Suppressor macrophage (primary cell): ENCODE measurements at regions not wholly inside any gene's neighbourhood (a gene's known extent, or its start where the extent isn't known, plus 50 kb on each side); places are given as distances from the start of the nearest gene placed in this dataset.

Source experiments
- DNase-seq, 4 experiments: peaks; one replicate each; pipeline ENCODE4 v3.0.0-alpha.2; 2020 to 2022

- DNase-seq = no peak
Measured at GRCh38 chr18:27619906-27620305, 434.8 kb upstream of the CHST9 start.

DNA sequence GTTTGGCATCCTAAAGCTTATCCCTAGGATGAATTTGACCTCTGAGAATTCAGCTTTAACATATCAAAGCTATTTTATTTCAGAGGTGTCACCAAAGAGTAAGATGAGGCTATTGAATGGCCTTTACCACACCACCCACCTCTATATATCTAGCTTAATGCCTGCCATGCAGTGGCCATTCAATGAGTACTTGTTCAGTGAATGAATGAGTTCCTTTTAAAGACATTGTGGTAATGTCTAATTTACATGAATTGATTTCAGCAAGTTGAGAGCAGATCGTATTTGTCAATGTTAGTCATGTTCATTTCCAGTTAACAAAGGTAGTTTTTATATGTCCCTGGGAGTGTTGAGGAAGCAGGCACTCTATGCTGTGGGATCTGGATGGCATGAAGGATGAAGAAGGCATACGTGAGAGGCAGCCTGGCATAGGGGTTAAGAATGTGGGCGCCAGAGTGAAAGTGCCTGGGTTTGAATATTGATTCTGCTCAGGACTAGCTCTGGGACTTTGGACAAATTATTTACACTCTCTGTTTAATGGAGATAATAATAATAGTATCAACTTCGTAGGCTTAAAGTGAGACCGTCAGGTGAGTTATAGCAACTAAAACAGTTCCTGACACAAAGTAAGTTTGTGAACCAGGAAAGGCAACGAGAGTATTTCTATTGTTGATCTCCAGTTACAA lies 434.1 kb upstream of the CHST9 start:
- no peak for DNase-seq

DNA sequence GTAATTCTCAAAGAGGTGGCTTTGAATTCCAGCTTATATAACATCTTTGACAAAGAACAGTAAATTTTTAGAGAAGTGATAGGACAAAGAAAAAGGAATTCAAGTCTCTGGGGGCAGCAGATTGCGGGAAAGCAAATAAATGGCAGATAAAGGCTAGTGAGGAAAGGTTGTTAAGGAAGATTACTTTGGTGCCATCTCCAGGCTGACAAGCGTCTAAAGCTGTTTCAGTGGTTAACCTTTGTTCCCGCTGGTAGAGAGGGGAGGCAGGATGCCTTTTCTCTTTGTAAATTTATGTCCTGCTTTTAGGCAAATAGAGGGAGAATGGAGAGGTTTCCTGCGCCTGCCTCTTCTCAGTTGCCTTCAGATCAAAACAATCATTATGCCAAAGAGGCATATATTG lies 431.2 kb upstream of the CHST9 start:
- no peak for DNase-seq

- no peak for DNase-seq
Measured at GRCh38 chr18:27614951-27615844, 430.1 kb upstream of the CHST9 start.

GRCh38 chr18:27609221-27609620 lies 424.1 kb upstream of the CHST9 start:
- DNase-seq = no peak

DNA sequence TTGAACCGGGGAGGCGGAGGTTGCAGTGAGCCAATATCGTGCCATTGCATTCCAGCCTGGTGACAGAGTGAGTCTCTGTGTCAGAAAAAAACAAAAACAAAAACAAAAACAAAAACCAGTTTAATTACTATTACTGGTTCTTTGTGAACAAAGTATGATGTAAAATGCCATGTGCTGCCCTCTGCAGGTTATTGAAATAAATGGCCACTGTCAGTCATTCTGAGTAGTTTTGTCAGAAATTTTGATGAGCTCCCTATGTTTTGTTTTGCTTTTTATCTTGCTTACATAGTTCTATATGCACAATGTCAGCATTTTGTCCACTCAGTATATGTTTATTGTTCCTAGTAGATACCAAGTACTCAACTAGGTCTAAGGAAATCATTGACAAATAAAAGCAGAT lies 423.6 kb upstream of the CHST9 start:
- peak in 3 of 4 experiments; percentile 3 to 24 (median 9) for DNase-seq

DNA sequence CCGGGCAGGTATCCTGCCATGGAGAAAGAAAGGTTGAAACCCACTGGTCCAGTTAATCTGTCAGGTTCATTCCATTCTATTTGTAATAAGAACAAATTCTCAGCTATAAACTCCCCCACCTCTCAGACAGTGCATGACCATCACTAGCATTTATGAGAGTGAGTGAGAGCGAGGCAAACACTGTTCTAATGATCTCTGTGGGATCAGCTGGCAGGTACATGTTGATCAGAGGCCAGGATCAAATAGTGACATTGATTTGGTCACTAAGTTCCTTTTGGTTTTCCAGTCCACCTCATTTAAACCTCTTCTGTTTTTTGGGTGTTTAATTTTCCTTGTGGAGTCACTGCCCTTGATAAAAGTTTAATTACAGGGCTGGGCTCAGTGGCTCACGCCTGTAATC lies 423.1 kb upstream of the CHST9 start:
- no peak for DNase-seq

GRCh38 chr18:27606741-27607140 lies 421.6 kb upstream of the CHST9 start:
- DNase-seq = no peak

- DNase-seq = peak; percentile 46 to 79 (median 52)
Measured at GRCh38 chr18:27605107-27605834, 420.2 kb upstream of the CHST9 start.

GRCh38 chr18:27604583-27604982 lies 419.5 kb upstream of the CHST9 start:
- DNase-seq = no peak

DNA sequence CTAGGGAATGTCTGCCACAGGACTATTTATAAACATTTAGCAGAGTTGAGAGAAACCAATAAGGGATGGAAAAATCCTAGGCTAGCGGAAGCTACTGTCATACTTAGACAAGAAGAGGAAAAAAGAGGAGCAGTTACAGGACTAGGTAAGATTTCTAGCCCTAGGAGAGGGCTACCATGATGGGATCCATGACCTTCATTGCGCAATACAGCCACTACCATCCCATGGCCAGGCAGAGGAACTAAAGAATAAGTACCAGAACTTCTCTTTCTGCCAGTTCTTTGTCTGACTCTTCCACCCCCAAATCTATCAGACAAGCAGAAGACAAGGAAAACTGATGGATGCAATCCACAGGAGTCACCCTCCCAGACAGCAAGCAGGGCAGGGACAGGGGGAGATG lies 417.0 kb upstream of the CHST9 start:
- peak in 1 of 4 experiments; percentile 19 for DNase-seq

GRCh38 chr18:27600245-27600644 lies 415.1 kb upstream of the CHST9 start:
- no peak for DNase-seq

- peak; percentile 49 to 69 (median 59) for DNase-seq
Measured at GRCh38 chr18:27599202-27599829, 414.2 kb upstream of the CHST9 start.

GRCh38 chr18:27595113-27595838 lies 410.2 kb upstream of the CHST9 start:
- no peak for DNase-seq

DNA sequence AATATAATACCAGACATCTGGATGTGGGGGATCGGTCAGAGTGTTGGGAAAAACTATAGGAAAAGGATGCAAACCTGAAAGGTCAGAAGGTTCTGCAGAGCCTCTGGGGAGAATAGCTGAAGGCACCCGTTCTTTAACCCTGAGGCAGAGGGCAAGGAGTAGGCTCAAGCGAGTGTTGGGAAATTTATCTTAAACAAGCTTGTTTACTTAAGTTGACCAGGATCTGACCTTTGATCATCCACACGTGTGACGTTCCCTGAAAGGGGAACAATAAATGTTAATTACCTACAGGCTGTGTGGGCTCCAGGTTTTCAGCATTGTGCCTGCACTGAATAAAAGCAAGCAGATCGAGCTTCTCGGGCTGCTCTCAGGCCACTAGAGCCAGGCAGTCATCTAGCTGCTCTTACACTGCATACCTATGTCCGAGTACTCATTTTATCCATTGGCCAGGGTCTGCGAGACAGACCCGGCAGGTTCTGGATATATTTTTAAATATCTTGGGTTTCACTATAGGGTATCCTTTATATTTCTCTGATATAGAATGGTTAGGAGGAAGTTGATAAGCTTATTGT lies 400.6 kb upstream of the CHST9 start:
- DNase-seq = no peak

DNA sequence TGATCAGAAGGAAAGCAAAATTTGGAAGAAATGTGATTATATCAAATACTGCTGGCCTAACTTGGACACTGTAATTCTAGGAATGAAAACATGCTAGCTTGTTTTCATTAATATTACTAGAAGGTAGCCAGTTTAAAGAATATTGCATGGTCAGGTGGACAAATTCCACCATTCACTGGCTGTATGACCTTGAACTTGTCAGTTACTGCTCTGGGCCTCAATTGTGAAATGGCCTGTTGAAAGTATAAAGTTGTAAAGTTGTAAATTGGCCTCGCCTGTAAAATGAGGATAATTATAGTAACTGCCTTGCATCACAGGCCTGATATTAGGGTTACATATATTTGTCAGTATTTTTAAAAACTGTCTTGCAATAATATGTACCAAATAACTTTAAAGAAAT lies 398.4 kb upstream of the CHST9 start:
- DNase-seq = no peak

DNA sequence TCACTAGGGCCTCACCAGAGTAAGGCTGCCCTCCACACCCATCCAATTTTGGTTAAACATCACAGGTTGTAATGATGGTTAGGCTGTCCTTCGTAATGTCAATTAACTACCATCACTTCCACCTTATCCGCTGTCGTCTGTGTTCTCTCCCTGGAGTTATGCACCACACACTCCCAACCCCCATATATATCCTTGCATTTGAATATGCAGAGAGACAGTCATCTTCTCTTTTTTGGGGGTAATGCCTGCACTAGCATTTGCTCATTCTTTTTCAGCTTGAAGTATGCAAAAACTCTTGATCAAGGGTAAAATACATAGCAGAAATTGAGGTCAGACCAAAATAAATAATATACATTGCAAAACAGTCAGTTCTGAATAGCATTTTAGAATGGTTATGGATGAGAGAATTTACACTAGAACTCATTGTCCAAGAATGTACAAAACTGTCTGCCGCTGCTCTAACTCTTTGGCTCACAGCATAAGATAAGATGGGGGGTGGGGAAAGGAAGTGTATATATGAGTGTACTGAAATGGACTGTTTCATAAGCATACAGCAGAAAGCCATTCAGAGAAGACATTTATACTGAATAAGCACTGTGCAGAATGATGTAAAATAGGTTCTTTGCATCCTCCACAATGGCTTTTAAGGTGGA lies 397.8 kb upstream of the CHST9 start:
- DNase-seq = no peak

DNA sequence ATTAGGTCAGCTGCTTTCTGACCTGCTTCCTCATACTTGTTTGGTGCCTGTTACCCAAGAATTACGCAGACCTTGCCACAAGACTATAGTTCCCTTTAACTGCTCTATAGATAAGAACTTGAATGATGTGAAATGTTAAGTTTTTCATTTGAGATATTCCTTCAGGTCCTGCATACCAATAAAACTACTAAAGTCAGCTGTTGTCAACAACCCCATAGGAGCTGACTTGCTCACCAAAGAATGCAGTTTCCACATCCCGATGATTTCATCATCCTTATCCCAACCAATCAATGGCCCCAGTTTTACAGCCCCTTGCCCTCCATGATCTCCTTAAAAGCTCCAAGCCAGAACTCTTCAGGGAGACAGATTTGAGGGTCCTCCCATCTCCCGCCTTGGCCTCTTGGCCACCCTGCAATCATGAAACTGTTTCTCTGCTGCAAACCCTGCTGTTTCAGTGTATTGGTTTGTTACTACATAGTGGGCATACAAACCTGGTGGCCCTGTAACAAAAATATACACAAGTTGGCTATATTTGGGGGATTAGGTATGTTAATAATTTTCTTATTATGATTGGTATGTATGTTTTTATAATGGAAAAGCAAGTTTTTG lies 396.3 kb upstream of the CHST9 start:
- DNase-seq = peak in 2 of 4 experiments; percentile 14 to 31

- DNase-seq = no peak
Measured at GRCh38 chr18:27579364-27579763, 394.3 kb upstream of the CHST9 start.

- DNase-seq = no peak
Measured at GRCh38 chr18:27577752-27578151, 392.6 kb upstream of the CHST9 start.

DNA sequence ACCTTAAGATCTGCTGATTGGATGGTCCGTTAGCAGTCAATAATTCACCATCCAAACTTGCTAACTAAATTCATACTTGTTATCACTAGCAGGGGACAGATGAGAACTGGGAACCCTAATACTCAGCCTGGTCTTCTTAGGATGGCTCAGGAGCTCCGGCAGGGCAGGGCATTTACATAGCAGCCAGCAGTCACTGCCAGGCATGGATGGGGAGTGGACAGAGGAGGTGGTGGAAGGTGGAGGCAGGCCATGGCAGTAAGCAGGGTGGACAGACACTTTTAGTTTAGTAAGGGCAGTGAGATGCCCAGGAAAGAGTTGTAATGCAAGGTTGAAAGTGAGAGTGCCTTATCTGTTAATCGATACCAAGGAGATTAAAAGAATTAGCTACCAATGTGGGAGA lies 392.2 kb upstream of the CHST9 start:
- DNase-seq = no peak
